GM10248 (cell line): ENCODE measurements at regions not wholly inside any gene's neighbourhood (a gene's known extent, or its start where the extent isn't known, plus 50 kb on each side); places are given as distances from the start of the nearest gene placed in this dataset.

Experiments used
- CTCF ChIA-PET: fragments of 300-600 bp; sonication (Branson Sonifier 250); formaldehyde crosslinking; extraction: SDS; loops from one replicate; lab custom pipeline; 2021; ENCODE audit warnings: antibody characterized with exemption; lab: Yijun Ruan, JAX
- POLR2A ChIA-PET: fragments of 350-650 bp; sonication (Branson Sonifier 250); formaldehyde crosslinking; extraction: SDS; loops from one replicate; lab custom pipeline; 2020; ENCODE audit warnings: antibody characterized with exemption; lab: Yijun Ruan, JAX
- DNase-seq: peaks from one replicate; pipeline ENCODE4 v3.0.0; 2012; ENCODE audit errors: extremely low spot score
- TF ChIP-seq, protein P1 (sequence below): IDR thresholded peaks from 2 replicates; pipeline ENCODE4 v1.5.1; 2012; ENCODE audit warnings: mild to moderate bottlenecking, low read depth; ENCODE audit errors: extremely low read depth, missing control alignments, control extremely low read depth

DNA sequence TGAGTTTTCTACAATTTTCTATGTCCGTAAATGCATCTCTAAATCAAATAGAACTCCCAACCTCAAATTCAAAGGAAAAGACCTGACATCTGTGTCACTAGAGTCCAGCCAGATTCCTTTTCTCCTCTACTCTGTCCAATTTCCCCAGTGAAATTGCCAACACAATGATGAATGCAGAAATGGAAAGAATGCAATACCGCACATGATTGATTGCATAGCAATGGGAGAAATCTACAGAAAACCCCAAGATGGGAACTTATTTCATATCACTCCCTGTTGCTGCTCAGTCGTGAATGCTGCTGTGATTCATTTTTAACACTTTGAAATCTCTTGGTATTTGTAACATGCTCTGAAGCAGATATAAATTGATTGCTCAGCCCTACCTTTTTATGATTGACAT is 355.1 kb upstream of the TUSC1 start:
- TF ChIP-seq, protein P1, sequence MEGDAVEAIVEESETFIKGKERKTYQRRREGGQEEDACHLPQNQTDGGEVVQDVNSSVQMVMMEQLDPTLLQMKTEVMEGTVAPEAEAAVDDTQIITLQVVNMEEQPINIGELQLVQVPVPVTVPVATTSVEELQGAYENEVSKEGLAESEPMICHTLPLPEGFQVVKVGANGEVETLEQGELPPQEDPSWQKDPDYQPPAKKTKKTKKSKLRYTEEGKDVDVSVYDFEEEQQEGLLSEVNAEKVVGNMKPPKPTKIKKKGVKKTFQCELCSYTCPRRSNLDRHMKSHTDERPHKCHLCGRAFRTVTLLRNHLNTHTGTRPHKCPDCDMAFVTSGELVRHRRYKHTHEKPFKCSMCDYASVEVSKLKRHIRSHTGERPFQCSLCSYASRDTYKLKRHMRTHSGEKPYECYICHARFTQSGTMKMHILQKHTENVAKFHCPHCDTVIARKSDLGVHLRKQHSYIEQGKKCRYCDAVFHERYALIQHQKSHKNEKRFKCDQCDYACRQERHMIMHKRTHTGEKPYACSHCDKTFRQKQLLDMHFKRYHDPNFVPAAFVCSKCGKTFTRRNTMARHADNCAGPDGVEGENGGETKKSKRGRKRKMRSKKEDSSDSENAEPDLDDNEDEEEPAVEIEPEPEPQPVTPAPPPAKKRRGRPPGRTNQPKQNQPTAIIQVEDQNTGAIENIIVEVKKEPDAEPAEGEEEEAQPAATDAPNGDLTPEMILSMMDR, result no peak
- no peak for DNase-seq
- POLR2A ChIA-PET, result no interaction called here
- CTCF ChIA-PET, result no interaction called here

DNA sequence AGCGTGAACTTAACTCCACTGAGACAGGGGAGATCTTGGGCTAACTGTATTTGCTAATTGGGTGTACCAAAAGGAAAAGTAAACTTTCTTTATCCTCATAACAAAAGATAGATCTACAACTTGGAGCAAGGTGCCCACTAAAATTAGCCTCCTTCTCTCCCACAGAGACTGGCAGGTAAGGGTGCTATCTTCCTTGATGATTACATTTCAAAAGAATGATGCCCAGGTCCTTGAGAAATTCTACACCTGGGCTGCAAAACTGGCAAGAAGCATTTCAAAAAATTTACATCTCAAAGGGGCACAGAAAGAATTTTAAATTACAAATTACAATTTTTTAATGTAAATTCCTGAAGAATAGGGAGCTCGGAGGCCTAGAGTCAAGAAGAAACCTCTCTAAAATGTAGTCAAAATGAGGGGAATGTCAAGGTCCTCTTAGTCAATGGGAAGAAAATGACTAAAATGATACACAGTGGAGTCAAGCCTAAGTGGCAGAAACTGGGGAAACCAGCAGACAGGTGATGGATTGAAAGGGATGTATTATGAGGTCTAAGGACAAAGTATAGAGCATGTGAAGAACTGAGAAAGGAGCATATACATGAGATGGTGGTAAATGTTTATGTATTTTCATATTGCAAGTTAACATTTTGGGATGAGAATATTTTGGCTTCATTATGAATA is 348.3 kb upstream of the TUSC1 start:
- ChIA-PET POLR2A (no interaction called here), CTCF (interaction anchor here (1.5 kb wide), 1 partner anchor 17 kb away, joined by 3 read pairs; no protein-coding TSS in a partner anchor)
- DNase-seq, result no peak
- TF ChIP-seq, protein P1, result no peak

DNA sequence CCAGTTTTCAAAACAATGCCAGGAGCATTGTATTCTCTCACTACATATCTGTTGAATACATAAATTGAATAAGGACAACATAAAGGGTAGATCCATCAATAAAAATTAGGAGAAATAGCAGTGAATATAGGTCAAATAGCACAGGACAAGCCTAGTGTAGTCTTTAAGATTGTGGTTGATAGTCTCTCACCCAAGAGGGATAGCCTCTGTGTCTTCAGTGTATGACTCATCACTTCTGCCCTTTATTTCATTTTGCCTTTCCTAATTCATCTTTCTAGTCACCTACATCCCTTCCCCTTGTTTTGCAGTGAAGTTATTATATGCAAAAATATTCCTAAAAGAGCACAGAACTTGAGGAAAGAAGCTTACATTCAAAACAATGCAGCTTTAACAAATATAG is 335.0 kb upstream of the TUSC1 start:
- DNase-seq, result no peak
- TF ChIP-seq, protein P1, result no peak
- ChIA-PET CTCF (no interaction called here), POLR2A (no interaction called here)

DNA sequence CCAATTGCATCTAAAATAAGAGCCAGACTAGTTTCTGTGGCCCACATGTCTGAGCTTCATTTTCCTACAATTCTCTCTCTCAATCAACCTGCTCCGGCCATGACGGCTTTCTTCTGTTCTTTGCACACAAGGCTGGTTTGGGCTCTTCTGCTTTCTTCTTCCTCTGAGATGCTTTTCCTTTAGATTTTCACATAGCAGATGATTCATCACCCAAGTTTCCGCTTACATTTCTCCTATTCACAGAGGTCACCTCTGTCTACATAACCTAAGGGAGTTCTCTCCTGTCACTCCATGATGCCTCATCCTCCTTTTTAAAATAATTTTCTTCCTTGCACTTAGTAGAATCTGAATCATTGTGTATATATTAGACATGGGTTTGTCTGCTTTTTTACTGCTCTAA is 334.6 kb upstream of the TUSC1 start:
- ChIA-PET POLR2A (no interaction called here), CTCF (no interaction called here)
- TF ChIP-seq, protein P1, result no peak
- no peak for DNase-seq

DNA sequence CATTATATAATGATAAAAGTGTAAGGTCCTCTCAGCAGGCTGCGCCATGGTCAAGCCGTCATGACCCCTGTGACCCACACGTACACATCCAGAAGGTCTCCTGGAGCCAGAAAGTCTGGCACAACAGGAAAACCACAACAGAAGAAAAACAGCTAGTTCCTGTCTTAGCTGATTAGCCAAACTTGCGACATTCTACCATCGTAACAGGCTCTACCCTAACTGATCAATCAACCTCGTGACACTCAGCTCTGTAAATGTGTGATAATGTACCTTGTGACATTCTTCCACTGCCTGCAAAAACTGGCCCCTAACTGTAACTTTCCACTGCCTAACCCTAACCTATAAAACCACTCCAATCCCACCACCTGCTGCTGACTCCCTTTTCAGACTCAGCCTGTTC is 316.4 kb upstream of the TUSC1 start:
- ChIA-PET CTCF (no interaction called here), POLR2A (no interaction called here)
- no peak for DNase-seq

DNA sequence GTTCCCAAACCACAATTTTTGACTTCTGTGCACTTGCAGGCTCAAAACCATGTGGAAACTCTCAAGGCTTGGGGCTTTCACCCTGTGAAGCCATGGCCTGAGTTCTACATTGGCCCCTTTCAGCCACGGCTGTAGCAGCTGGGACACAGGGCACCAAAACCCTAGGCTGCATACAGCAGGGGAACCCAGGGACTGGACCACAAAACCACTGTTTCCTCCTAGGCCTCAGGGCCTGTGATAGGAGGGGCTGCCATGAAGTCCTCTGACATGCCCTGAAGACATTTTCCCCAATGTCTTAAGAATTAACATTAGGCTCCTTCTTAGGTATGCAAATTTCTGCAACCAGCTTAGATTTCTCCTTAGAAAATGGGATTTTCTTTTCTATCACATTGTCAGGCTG is 312.1 kb upstream of the TUSC1 start:
- TF ChIP-seq, protein P1, result no peak
- ChIA-PET CTCF (no interaction called here), POLR2A (no interaction called here)
- DNase-seq, result no peak

More for the DNA sequence above, 316.4 kb upstream of the TUSC1 start:
- TF ChIP-seq, protein P1, result no peak
